ENCODE measurements at regions not wholly inside any gene's neighbourhood (a gene's known extent, or its start where the extent isn't known, plus 50 kb on each side); places are given as distances from the start of the nearest gene placed in this dataset.
"Not testable (repeated sequence)": the region's sequence is repeated elsewhere in the genome, so short reads cannot be mapped to it uniquely, and the experiment has no call there.

- Histone ChIP-seq H3K4me3 (ENCODE audit: low read length) (no peak overlapping the region), H3K4me1 (ENCODE audit: insufficient read depth, low read length) (no peaks in the 10 kb centered on the region), H3K27me3 (ENCODE audit: insufficient read depth, low read length) (no peaks in the 10 kb centered on the region), H3K9me3 (ENCODE audit: low read depth, low read length) (peaks cover 19% of the 10 kb centered on the region)
Observed at GRCh38 chr7:64469673-64470072, 93.2 kb downstream of the ZNF680 start.

- no peaks in the 10 kb centered on the region for H3K27me3 ChIP-seq (ENCODE audit: insufficient read depth, low read length)
- peaks cover 24% of the 10 kb centered on the region for H3K9me3 ChIP-seq (ENCODE audit: low read depth, low read length)
- H3K4me3 ChIP-seq (ENCODE audit: low read length), result no peak overlapping the region
- no peaks in the 10 kb centered on the region for H3K4me1 ChIP-seq (ENCODE audit: insufficient read depth, low read length)
Observed at GRCh38 chr7:64465551-64465950, 97.3 kb downstream of the ZNF680 start.

- H3K9me3 ChIP-seq (ENCODE audit: low read depth, low read length), result peaks cover 14% of the 10 kb centered on the region
- no peaks in the 10 kb centered on the region for H3K4me1 ChIP-seq (ENCODE audit: insufficient read depth, low read length)
- H3K4me3 ChIP-seq (ENCODE audit: low read length), result peak overlapping the region; percentile 34
- no peaks in the 10 kb centered on the region for H3K27me3 ChIP-seq (ENCODE audit: insufficient read depth, low read length)
Observed at GRCh38 chr7:64463636-64464375, 99.1 kb downstream of the ZNF680 start.

- peaks cover 12% of the 10 kb centered on the region for H3K9me3 ChIP-seq (ENCODE audit: low read depth, low read length)
- not testable (repeated sequence) for H3K4me1 ChIP-seq (ENCODE audit: insufficient read depth, low read length); H3K27me3 ChIP-seq (ENCODE audit: insufficient read depth, low read length); H3K4me3 ChIP-seq (ENCODE audit: low read length)
Observed at GRCh38 chr7:64459858-64460257, 103.0 kb downstream of the ZNF680 start.

GRCh38 chr7:64433590-64433989 is 119.8 kb downstream of the ZNF736 start:
- Histone ChIP-seq H3K9me3 (ENCODE audit: low read depth, low read length) (no peaks in the 10 kb centered on the region), H3K4me1 (ENCODE audit: insufficient read depth, low read length) (no peaks in the 10 kb centered on the region), H3K27me3 (ENCODE audit: insufficient read depth, low read length) (no peaks in the 10 kb centered on the region), H3K4me3 (ENCODE audit: low read length) (no peak overlapping the region)

GRCh38 chr7:64431838-64432237 is 118.1 kb downstream of the ZNF736 start:
- H3K27me3 ChIP-seq (ENCODE audit: insufficient read depth, low read length), result no peaks in the 10 kb centered on the region
- no peaks in the 10 kb centered on the region for H3K4me1 ChIP-seq (ENCODE audit: insufficient read depth, low read length)
- H3K4me3 ChIP-seq (ENCODE audit: low read length), result no peak overlapping the region
- no peaks in the 10 kb centered on the region for H3K9me3 ChIP-seq (ENCODE audit: low read depth, low read length)

GRCh38 chr7:64429232-64429631 is 115.5 kb downstream of the ZNF736 start:
- Histone ChIP-seq H3K4me3 (ENCODE audit: low read length) (no peak overlapping the region), H3K4me1 (ENCODE audit: insufficient read depth, low read length) (no peaks in the 10 kb centered on the region), H3K27me3 (ENCODE audit: insufficient read depth, low read length) (no peaks in the 10 kb centered on the region), H3K9me3 (ENCODE audit: low read depth, low read length) (no peaks in the 10 kb centered on the region)

GRCh38 chr7:64425436-64425835 is 111.7 kb downstream of the ZNF736 start:
- not testable (repeated sequence) for H3K4me1 ChIP-seq (ENCODE audit: insufficient read depth, low read length); H3K4me3 ChIP-seq (ENCODE audit: low read length); H3K27me3 ChIP-seq (ENCODE audit: insufficient read depth, low read length); H3K9me3 ChIP-seq (ENCODE audit: low read depth, low read length)

- Histone ChIP-seq H3K9me3 (ENCODE audit: low read depth, low read length) (no peaks in the 10 kb centered on the region), H3K4me1 (ENCODE audit: insufficient read depth, low read length) (no peaks in the 10 kb centered on the region)
Observed at GRCh38 chr7:64407148-64407547, 93.4 kb downstream of the ZNF736 start.

More at GRCh38 chr7:64407148-64407547, 93.4 kb downstream of the ZNF736 start:
- no peaks in the 10 kb centered on the region for H3K27me3 ChIP-seq (ENCODE audit: insufficient read depth, low read length)
- H3K4me3 ChIP-seq (ENCODE audit: low read length), result no peak overlapping the region
